ENCODE measurements at regions not wholly inside any gene's neighbourhood (a gene's known extent, or its start where the extent isn't known, plus 50 kb on each side); places are given as distances from the start of the nearest gene placed in this dataset.
A peak's percentile ranks its signal among the peaks of the same experiment; 100 is the strongest.

- no peak for DNase-seq
These were observed 62.1 kb upstream of the XCR1 start for GRCh38 chr3:46089237-46090011.

GRCh38 chr3:46087871-46088270 is 60.6 kb upstream of the XCR1 start:
- DNase-seq, result peak; percentile 57

- no peak for DNase-seq
These were observed 59.7 kb upstream of the XCR1 start for GRCh38 chr3:46086986-46087385.

GRCh38 chr3:46086083-46086437 is 58.8 kb upstream of the XCR1 start:
- DNase-seq, result no peak

DNA sequence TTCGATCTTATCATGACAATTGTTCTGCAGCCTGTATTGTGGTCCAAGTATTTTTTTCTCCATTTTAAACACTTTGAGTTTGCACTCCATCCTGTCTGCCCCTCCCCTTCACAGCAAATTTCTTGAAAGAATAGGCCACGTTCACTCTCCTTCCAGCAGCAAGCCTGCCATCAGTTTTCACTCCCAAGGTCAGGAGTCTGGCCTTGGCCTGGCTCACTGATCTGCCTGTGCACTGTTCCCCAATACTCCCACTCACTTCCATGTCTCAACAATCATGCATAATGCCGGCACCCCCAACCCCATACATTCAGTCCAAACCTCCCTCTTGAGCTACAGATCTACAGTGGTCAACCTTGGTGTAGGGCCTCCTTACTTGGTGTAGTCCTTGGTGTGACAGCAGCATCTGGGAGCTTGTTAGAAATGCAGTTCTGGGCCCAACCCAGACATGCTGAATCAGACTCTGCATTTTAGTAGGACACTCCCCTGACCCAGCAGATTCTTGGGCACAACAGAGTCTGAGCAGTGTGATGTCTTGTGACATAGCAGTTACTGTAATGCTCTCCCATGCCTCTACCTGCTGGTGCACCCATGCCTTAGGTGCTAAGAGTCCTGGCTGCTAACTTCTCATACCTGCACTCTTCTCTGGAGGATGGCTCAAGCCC is 58.3 kb upstream of the XCR1 start:
- no peak for DNase-seq

GRCh38 chr3:46083956-46084355 is 56.7 kb upstream of the XCR1 start:
- no peak for DNase-seq

DNA sequence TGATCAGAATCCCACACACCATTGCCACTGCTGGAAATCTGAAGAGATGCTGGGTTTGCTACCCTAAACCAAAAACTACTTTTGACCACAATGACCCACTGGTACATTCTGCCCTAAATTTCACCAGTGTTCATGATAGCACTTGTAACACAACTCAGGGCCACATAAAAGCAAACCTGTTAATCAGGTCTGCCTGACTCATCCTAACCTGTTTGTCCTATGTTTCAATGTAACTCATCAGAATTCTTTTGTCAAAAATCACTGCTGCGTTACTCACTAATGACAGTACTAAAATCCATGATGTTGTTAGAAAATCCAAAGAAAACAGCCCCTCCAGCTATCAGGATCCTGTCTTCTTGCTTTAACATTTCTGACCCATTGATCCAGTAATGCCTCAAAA is 55.6 kb upstream of the XCR1 start:
- DNase-seq, result peak; percentile 49

GRCh38 chr3:46082021-46082420 is 54.7 kb upstream of the XCR1 start:
- DNase-seq, result no peak

- no peak for DNase-seq
These were observed 53.7 kb upstream of the XCR1 start for GRCh38 chr3:46080969-46081345.

- no peak for DNase-seq
These were observed 53.1 kb upstream of the XCR1 start for GRCh38 chr3:46080124-46080968.

DNA sequence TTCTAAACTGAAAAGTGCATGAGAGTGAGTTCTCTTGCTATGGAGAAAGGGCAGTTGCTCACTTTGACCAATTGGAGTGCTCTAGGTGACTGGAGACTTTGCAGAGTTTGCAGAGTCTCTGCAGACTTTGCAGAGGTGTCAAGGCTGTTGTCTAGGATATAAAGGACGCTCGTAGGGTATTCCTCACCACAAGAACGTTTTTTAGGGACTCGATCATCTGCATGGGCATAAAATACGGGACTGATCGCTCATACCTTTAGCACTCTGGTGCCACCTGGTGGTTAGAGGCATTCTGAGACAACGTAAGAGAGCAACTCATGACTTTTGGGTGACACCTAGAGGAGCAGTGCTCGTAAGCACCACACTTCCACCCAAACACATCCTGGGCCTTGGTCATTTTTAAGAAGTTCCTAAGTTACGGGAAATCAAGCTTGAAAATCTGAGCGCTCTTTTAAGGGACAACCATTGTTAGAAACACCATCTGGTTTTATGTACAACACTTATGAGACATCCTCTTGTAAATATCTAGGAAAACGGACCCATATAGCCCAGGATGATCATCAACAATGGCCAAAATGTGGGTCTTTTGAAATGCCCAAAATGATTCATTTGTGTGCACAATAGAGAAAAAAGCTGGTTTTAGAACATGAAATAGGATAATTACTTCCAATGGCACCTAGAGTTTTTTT is 51.6 kb upstream of the XCR1 start:
- peak; percentile 98 for DNase-seq
